Neural progenitor cell (in vitro differentiated cells): ENCODE measurements at regions not wholly inside any gene's neighbourhood (a gene's known extent, or its start where the extent isn't known, plus 50 kb on each side); places are given as distances from the start of the nearest gene placed in this dataset.

ENCODE experiments used
- DNase-seq: peaks from one replicate; pipeline ENCODE4 v3.0.0-alpha.2; 2016; ENCODE audit warnings: low spot score
- H2AFZ ChIP-seq: fragments of 200-600 bp; sonication (generic); replicated peaks from 2 replicates; pipeline ENCODE4 v1.6.1; 2016; ENCODE audit warnings: antibody characterized with exemption
- H3F3A ChIP-seq: fragments of 200-600 bp; sonication (generic); 2 replicates; pipeline ENCODE4 v1.6.1; 2016; ENCODE audit warnings: antibody characterized with exemption, low read depth
- H3K27ac ChIP-seq: fragments of 200-600 bp; sonication (generic); 2 replicates; pipeline ENCODE4 v1.5.1; 2016; ENCODE audit warnings: mild to moderate bottlenecking
- H3K27me3 ChIP-seq: fragments of 200-600 bp; sonication (generic); 2 replicates; pipeline ENCODE4 v1.6.1; 2016; ENCODE audit warnings: mild to moderate bottlenecking, moderate library complexity
- H3K36me3 ChIP-seq: fragments of 200-600 bp; sonication (generic); 2 replicates; pipeline ENCODE4 v1.5.1; 2016
- H3K4me1 ChIP-seq: fragments of 200-600 bp; sonication (generic); 2 replicates; pipeline ENCODE4 v1.6.1; 2016; ENCODE audit warnings: mixed run types
- H3K4me2 ChIP-seq: fragments of 200-600 bp; sonication (generic); 2 replicates; pipeline ENCODE4 v1.6.1; 2016
- H3K4me3 ChIP-seq: fragments of 200-600 bp; sonication (generic); 2 replicates; pipeline ENCODE4 v1.5.1; 2016
- H3K79me2 ChIP-seq: fragments of 200-600 bp; sonication (generic); 2 replicates; pipeline ENCODE4 v1.6.1; 2016; ENCODE audit warnings: low read depth
- H3K9ac ChIP-seq: fragments of 200-600 bp; sonication (generic); 2 replicates; pipeline ENCODE4 v1.6.1; 2016
- H3K9me3 ChIP-seq: fragments of 200-600 bp; sonication (generic); 2 replicates; pipeline ENCODE4 v1.5.1; 2016; ENCODE audit warnings: low read depth
- H4K20me1 ChIP-seq: fragments of 200-600 bp; sonication (generic); 2 replicates; pipeline ENCODE4 v1.6.1; 2016; ENCODE audit warnings: low read depth
- H3K27ac Mint-ChIP-seq: 3 replicates; pipeline ENCODE4 v1.8.0; 2021; ENCODE audit warnings: mixed read lengths
- H3K27me3 Mint-ChIP-seq: 2 replicates; pipeline ENCODE4 v1.8.0; 2022; ENCODE audit warnings: low read depth, mild to moderate bottlenecking, inconsistent platforms, moderate library complexity, mixed read lengths; ENCODE audit not compliant: insufficient read depth
- H3K36me3 Mint-ChIP-seq: 3 replicates; pipeline ENCODE4 v1.8.0; 2021; ENCODE audit warnings: mixed read lengths
- H3K4me1 Mint-ChIP-seq: 3 replicates; pipeline ENCODE4 v1.8.0; 2021; ENCODE audit warnings: mixed read lengths
- H3K4me3 Mint-ChIP-seq: 3 replicates; pipeline ENCODE4 v1.8.0; 2021; ENCODE audit warnings: mild to moderate bottlenecking, moderate library complexity, mixed read lengths
- H3K9me3 Mint-ChIP-seq: 3 replicates; pipeline ENCODE4 v1.8.0; 2020; ENCODE audit warnings: mixed read lengths
- EZH2 ChIP-seq: fragments of 200-600 bp; sonication (generic); IDR thresholded peaks from 2 replicates; pipeline ENCODE4 v1.6.1; 2017; ENCODE audit warnings: antibody characterized with exemption, mild to moderate bottlenecking, moderate library complexity
- EZH2phosphoT487 ChIP-seq: fragments of 200-600 bp; sonication (generic); IDR thresholded peaks from 2 replicates; pipeline ENCODE4 v1.6.1; 2017; ENCODE audit warnings: antibody characterized with exemption
- TF ChIP-seq, protein P1 (sequence below): fragments of 200-600 bp; sonication (generic); IDR thresholded peaks from 2 replicates; pipeline ENCODE4 v1.5.1; 2017; ENCODE audit warnings: antibody characterized with exemption, mild to moderate bottlenecking

- Histone ChIP-seq H3K27ac (no peak overlapping the region), H4K20me1 (no peaks in the 10 kb centered on the region), H3F3A (peaks cover 17% of the 10 kb centered on the region), H3K9ac (no peak overlapping the region), H3K79me2 (no peaks in the 10 kb centered on the region), H2AFZ (no peak overlapping the region), H3K4me1 (peaks cover 23% of the 10 kb centered on the region), H3K9me3 (no peaks in the 10 kb centered on the region), H3K4me3 (no peak overlapping the region), H3K27me3 (no peaks in the 10 kb centered on the region), H3K4me2 (no peak overlapping the region), H3K36me3 (no peaks in the 10 kb centered on the region)
- TF ChIP-seq EZH2phosphoT487: no peak
- TF ChIP-seq EZH2: no peak
- TF ChIP-seq, protein P1, sequence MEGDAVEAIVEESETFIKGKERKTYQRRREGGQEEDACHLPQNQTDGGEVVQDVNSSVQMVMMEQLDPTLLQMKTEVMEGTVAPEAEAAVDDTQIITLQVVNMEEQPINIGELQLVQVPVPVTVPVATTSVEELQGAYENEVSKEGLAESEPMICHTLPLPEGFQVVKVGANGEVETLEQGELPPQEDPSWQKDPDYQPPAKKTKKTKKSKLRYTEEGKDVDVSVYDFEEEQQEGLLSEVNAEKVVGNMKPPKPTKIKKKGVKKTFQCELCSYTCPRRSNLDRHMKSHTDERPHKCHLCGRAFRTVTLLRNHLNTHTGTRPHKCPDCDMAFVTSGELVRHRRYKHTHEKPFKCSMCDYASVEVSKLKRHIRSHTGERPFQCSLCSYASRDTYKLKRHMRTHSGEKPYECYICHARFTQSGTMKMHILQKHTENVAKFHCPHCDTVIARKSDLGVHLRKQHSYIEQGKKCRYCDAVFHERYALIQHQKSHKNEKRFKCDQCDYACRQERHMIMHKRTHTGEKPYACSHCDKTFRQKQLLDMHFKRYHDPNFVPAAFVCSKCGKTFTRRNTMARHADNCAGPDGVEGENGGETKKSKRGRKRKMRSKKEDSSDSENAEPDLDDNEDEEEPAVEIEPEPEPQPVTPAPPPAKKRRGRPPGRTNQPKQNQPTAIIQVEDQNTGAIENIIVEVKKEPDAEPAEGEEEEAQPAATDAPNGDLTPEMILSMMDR: no peak
- Mint-ChIP-seq H3K4me3 (no peak overlapping the region), H3K27ac (no peak overlapping the region), H3K9me3 (no peaks in the 10 kb centered on the region), H3K4me1 (peaks cover 39% of the 10 kb centered on the region), H3K36me3 (no peaks in the 10 kb centered on the region), H3K27me3 (peaks cover 23% of the 10 kb centered on the region)
- DNase-seq: no peak
These were observed 250.0 kb downstream of the LRFN2 start for GRCh38 chr6:40336940-40337760.

- Mint-ChIP-seq H3K9me3 (no peaks in the 10 kb centered on the region), H3K27me3 (peaks cover 21% of the 10 kb centered on the region), H3K36me3 (no peaks in the 10 kb centered on the region), H3K4me1 (peaks cover 42% of the 10 kb centered on the region), H3K4me3 (no peak overlapping the region), H3K27ac (no peak overlapping the region)
- no peaks in the 10 kb centered on the region for H4K20me1 ChIP-seq
- no peak overlapping the region for H3K9ac ChIP-seq
- TF ChIP-seq EZH2phosphoT487: no peak
- TF ChIP-seq, protein P1: no peak
- no peak for TF ChIP-seq EZH2
- peaks cover 14% of the 10 kb centered on the region for H3K4me1 ChIP-seq
- H3F3A ChIP-seq: peaks cover 14% of the 10 kb centered on the region
- H3K4me2 ChIP-seq: no peak overlapping the region
- no peak overlapping the region for H3K4me3 ChIP-seq
- H3K36me3 ChIP-seq: no peaks in the 10 kb centered on the region
- no peaks in the 10 kb centered on the region for H3K79me2 ChIP-seq
- no peaks in the 10 kb centered on the region for H3K9me3 ChIP-seq
- H3K27ac ChIP-seq: no peak overlapping the region
- DNase-seq: no peak
- no peak overlapping the region for H2AFZ ChIP-seq
- H3K27me3 ChIP-seq: no peaks in the 10 kb centered on the region
These were observed 250.9 kb downstream of the LRFN2 start for GRCh38 chr6:40336296-40336695.

- H3K36me3 Mint-ChIP-seq: no peaks in the 10 kb centered on the region
- Histone ChIP-seq H3K36me3 (no peaks in the 10 kb centered on the region), H3K27ac (no peak overlapping the region), H3K27me3 (no peaks in the 10 kb centered on the region), H3K79me2 (no peaks in the 10 kb centered on the region), H2AFZ (no peak overlapping the region), H3K4me2 (peak overlapping the region; percentile 45), H3K9me3 (no peaks in the 10 kb centered on the region), H3K4me3 (no peak overlapping the region), H3K9ac (no peak overlapping the region), H3K4me1 (peaks cover 23% of the 10 kb centered on the region), H3F3A (peaks cover 24% of the 10 kb centered on the region), H4K20me1 (no peaks in the 10 kb centered on the region)
- peak overlapping the region; percentile 6 for H3K4me3 Mint-ChIP-seq
- H3K9me3 Mint-ChIP-seq: no peaks in the 10 kb centered on the region
- peaks cover 57% of the 10 kb centered on the region for H3K4me1 Mint-ChIP-seq
- no peak for TF ChIP-seq EZH2phosphoT487
- TF ChIP-seq EZH2: no peak
- TF ChIP-seq, protein P1: no peak
- H3K27me3 Mint-ChIP-seq: peaks cover 24% of the 10 kb centered on the region
- peak; percentile 58 for DNase-seq
- peak overlapping the region; percentile 31 for H3K27ac Mint-ChIP-seq
These were observed 252.5 kb downstream of the LRFN2 start for GRCh38 chr6:40334496-40335270.
